Sciatic nerve (tissue), 2 donors: ENCODE measurements at regions not wholly inside any gene's neighbourhood (a gene's known extent, or its start where the extent isn't known, plus 50 kb on each side); places are given as distances from the start of the nearest gene placed in this dataset.

Experiments
- ATAC-seq: fragments of 200-7000 bp; cut with Tn5 transposase; one replicate; pipeline ENCODE4 v1.9.1; 2020; ENCODE audit warnings: mild to moderate bottlenecking, moderate library complexity
- DNase-seq: peaks from one replicate; pipeline ENCODE4 v3.0.0-alpha.2; 2020; ENCODE audit warnings: low spot score
- intact Hi-C: fragments of 100-400 bp; cut with DNase I; formaldehyde crosslinking; loops from one replicate; pipeline ENCODE4 v1.14.2; 2022
- donor health status: DM: no; HTN: no; CAD: no.
- donor health status: DM: no; HTN: no; CAD: no.

DNA sequence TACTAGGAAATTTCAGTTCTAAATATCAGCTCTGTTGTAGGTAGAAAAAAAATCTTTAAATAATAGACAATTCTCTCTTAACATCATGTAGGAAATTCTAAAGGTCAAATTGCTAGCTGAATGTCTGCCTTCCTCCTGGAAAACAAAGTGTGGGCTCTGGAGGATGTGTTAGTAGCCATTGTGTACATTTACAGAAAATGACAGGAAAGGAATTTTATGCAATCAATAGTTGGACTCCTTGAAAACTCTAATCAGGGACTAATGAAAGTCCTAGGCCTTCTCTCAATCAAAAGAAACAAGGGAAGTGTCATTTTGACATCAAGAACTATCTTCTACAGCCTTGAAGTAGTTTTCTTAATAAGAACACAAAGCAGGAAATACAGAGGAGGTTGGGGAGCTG is 174.6 kb downstream of the ANKRD50 start:
- no peak for DNase-seq
- ATAC-seq: no peak
- intact Hi-C loops: no loop called here

DNA sequence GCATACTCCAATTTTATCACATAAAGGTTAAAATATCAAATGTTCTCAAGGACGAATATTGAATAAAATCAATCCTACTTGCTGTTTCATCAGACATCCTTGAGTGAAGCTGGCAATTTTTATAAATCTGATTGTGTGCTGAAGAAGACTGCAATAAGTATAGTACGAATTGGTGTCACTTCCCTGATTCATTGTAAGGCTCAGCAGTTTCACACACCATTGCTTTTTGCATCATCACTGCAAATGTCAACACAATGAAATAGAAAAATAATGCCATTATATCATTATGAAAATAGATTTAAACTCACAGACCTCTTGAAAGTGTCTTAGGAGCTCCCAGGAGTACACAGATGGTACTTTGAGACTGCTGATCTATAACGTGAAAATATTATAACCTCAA is 172.5 kb downstream of the ANKRD50 start:
- ATAC-seq (no peak), DNase-seq (no peak)
- intact Hi-C loops: no loop called here

DNA sequence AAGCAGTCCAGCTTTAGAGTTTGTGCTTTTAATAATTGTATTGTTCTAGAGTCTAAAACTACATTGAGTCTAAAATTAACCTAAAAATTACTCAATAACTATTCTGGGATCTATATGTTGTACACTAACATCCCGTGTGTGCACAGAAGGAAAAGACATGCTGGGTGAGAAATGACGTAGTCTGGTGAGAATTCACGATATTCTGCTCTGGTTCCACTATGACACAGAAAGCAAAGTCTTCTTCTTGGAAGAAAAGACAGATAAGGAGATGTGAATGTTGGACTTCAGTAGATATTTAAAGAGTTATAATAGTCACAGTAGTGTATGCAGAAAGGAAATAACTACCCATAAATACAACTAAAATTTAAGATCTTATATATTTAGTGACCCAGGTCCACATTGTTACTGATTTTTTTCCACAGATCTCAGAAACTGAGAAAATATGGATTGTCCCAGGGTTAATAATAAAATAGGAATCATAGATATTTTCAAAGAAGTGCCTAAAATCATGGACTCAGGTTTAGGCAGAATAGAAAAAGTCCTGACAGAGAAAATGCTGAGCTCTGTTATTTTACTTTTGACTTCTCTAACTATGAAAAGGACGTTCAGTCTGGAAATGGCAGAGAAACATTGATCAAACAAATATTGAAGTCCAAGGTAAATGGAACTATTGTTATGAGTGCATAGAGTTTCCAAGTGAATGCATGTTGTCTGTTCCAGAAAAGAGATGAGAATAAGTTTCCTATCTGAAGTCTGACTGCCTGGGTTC is 170.7 kb downstream of the ANKRD50 start:
- intact Hi-C loops: no loop called here
- DNase-seq (no peak), ATAC-seq (no peak)

DNA sequence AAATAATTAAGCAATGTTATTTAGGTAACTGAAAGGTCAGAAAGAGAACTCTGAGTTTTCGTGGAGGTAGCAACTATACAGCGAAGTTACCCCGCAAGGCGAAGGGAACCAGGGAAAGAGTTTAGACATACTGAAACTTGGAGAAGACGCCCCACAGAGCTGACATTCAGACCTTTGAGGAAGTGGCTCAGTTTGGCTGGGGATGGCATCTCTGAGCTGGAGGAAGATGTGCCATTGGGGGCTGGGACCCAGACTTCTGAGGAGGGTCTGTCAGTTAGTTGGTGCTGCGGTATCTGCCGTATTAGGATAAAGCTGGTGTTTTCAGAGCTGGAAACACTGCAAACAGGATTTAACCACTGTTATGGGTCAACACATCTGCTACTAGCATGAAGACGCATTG is 156.6 kb downstream of the ANKRD50 start:
- no peak for ATAC-seq

DNA sequence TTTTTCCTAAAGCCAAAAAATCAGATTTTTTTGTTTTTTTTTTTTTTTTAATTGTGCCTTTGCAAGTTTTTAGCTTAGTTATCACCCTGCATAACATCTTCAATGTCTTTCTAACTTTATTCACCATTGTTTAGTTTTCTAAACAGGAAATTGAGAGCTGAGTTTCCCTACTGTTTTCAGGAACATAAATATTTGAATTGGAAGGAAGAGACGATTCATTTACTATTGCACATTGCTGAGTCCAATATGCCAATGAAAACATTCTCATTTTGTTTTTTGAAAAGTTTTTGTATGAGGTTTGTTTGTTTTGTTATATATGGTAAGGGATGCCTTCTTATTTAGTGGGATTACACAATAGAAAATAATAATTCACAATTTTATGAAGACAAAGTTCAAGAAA is 148.4 kb downstream of the ANKRD50 start:
- DNase-seq: no peak
- intact Hi-C loops: no loop called here
- no peak for ATAC-seq

More for the DNA sequence above, 156.6 kb downstream of the ANKRD50 start:
- intact Hi-C loops: no loop called here
- DNase-seq: no peak

DNA sequence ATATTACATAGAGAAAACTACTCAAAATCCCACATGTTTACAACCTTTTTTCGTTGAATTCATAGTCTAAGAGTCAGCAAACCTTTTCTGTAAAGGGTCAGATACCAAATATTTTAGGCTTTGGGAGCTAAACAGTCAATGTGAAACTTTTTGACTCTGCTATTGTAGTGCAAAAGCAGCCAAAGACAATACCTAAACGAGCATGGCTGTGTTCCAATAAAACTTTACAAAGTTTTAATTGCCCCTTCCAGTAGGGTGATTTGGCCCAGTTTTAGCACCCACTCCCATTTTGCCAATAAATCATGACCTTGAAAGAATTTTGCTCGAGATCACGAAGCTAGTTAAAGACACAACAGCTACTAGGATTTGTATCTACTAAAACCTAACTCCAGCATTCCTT is 147.2 kb downstream of the ANKRD50 start:
- intact Hi-C loops: no loop called here
- ATAC-seq: no peak

DNA sequence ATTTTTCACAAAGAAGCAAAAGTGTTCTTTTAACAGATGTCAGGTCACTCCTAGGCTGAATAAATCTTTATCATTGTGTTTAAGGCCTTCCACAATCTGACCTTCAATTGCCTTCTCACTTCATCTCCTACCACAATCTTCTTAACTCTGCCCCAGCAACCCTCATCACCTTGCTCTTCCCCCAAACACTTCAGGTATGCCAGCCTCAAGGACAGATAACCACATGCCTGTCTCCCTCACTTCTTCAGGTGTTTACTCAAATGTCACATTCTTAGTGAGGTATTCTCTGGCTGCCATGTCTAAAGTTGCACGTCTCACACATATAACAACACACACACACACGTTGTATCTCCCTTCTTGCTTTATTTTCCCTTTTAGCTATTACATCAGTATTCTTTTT is 146.5 kb downstream of the ANKRD50 start:
- intact Hi-C loops: no loop called here
- no peak for DNase-seq
- no peak for ATAC-seq

More for the DNA sequence above, 147.2 kb downstream of the ANKRD50 start:
- no peak for DNase-seq

DNA sequence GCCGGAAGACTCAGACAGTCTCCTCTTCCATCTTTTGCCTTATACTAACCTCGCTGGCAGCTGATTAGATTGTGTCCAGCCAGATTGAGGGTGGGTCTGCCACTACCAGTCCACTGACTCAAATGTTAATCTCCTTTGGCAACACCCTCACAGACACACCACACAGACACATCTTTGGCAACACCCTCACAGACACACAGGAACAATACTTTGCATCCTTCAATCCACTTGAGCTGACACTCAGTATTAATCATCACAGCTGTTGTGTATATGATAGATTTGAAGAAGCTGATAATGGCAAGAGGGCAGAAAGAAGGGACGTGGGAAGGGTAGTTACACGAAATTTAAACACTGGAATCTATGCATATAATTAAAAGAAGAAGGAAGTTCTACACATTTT is 139.5 kb downstream of the ANKRD50 start:
- DNase-seq: no peak
- intact Hi-C loops: no loop called here
- no peak for ATAC-seq

DNA sequence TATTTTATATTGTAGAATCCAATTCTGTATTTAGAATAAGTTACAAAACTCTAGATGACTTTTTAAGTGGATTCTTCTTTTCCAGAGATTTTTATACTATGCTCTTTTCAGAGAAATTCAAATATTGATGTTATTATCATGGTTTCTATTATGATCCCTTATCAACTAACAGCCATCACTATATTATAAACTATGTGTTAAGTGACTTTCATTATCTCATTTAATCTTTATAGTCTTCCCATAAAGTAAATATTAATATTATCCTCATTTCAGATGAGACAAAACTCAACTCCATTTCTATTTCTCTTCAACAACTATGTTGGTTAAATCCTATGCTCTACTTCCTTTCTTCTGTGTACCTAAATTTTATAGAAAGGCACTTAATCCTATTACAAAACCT is 132.6 kb downstream of the ANKRD50 start:
- DNase-seq (no peak), ATAC-seq (no peak)
- intact Hi-C loops: no loop called here

DNA sequence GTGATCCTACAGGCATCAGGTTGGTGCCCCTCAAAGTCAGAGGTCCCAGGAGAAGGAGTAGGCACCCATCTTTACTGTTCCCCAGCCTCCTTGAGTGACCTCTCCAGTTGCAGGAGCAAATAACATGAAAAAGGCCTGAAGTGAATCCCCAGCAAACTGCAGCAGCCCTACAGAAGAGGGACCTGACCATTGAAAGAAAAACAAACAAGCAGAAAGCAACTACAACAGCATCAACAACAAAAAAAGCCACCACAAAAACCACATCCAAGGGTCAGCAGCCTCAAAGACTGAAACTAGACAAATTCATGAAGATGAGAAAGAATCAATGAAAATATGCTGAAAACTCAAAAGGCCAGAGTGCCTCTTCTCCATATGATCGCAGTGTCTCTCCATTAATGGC is 128.7 kb downstream of the ANKRD50 start:
- ATAC-seq (no peak), DNase-seq (no peak)
- intact Hi-C loops: no loop called here

DNA sequence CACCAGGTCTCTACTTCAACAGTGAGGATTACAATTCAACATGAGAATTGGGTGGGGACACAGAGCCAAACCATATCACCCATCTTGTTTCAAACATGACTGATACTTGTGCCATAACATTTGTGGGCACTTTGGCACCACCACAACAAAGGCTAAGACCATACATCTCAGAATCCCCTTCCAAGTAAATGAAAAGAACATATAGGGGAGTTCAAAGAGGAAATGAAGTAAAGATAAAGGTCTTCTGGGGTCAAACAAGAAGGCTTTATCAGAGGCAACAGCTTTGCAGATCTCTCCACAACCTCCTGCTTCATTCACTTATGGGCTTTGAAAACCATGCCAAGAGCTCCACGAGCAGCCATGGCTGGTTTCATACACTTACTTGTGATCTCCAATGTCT is 122.7 kb downstream of the ANKRD50 start:
- DNase-seq (no peak), ATAC-seq (no peak)
- intact Hi-C loops: no loop called here

DNA sequence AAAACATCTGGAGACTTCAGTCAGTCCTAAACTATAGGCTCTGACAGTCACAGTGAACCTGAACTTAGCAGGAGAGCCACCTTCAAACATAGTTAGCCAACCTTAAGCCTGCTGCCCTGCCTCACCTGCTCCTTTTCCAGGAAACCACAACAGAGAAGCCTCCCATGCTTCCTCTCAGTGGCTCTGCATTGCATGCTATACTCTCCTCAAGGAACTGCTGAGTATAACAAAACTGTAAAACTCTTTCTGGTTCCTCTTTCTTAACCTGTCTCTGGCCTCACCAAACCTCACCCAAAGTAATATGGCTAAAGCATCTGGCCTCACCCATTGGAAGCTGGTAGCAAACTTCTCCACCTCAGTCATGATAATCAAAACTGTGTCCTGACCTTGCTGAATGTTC is 122.1 kb downstream of the ANKRD50 start:
- intact Hi-C loops: no loop called here
- DNase-seq (no peak), ATAC-seq (no peak)

DNA sequence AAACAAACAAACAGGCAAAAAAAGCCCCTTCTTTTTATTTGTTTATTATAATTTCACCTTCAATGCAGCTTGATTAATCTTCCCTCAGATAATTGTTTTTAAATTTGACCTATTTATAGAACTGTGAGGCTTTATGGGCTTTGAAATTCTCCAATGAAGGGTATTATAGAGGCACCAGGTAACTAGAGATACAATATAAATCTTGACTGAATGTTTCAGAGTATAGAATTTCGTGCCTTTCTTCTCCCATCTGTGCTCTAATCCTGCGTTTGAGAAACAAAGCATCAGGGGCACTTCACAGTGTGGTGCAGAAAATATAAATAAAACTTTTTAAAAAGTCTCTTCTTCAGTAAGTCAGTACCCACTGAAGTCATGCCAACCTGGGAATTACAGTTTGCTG is 120.9 kb downstream of the ANKRD50 start:
- ATAC-seq (no peak), DNase-seq (no peak)
- intact Hi-C loops: no loop called here

DNA sequence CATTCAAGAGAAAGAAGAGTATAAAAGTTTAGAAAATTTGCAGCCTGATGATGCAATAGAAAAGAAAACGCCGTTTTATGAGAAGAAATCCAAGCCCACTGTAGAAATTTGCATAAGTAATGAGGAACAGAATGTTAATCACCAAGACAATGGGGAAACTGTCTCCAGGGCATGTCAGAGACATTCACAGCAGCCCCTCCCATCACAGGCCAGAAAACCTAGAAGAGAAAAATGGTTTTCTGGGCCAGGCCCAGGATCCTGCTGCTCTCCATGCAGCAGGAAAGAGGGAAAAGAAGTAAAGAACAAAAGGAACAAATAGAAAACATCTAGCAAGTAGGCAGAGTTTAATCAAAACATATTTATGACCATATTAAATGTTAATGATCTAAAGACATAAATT is 119.0 kb downstream of the ANKRD50 start:
- ATAC-seq: no peak
- no peak for DNase-seq
- intact Hi-C loops: no loop called here

DNA sequence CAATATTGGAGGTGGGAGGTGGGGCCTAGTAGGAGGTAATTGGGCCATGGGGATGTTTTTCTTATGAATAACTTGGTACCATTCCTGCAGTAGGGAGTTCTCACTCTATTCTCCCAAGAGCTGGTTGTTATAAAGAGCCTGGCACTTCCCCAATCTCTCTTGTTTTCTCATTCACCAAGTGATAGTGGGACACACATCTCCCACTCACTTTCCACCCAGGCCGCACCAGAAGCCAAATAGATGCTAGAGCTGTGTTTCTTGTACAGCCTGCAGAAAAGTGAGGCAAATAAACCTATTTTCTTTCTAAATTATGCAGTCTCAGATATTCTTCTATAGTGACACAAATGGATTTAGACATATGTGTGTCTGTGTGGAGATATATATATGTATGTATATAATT is 117.6 kb downstream of the ANKRD50 start:
- intact Hi-C loops: no loop called here
- no peak for DNase-seq
- no peak for ATAC-seq

DNA sequence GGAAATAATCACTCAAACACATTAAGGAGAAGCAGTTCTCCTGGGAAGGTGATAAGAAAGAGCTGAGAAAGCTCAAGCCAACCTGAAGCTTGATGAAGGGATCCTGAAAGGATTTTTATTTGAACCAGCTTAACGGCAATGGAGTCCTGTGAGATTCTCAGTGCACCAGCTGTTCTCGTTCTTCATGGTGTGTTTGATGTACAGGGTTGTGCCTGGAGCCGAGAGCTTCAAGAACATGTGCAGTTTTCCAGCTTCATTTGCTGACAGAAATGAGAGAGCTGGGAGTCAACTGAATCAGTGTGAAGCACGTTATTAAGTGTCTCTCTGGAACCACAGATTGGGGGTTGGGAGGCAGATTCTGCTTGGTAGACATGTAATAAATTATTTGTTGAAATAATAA is 115.7 kb downstream of the ANKRD50 start:
- ATAC-seq: no peak
- intact Hi-C loops: no loop called here
- no peak for DNase-seq

DNA sequence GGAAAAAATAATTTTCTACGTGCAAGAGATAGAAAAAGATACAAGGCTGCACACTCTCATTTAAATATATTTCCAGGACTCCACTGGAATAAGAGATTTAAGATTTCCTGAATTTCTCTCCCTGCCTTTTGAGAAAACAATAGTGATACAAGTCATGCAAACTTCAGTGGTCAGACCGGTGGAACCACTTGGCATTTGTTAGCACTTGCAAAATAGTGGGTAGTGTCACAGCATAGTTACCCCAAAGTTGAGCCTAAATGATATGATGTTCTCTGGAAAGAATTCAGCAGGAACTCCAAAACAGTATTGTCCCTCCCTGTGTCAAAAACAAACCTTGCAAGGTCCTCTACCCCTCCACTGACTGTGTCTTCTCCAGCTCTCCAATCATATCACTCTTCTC is 102.3 kb downstream of the ANKRD50 start:
- intact Hi-C loops: no loop called here
- no peak for DNase-seq
- no peak for ATAC-seq
